H1 (cell line): ENCODE measurements at regions not wholly inside any gene's neighbourhood (a gene's known extent, or its start where the extent isn't known, plus 50 kb on each side); places are given as distances from the start of the nearest gene placed in this dataset.

ENCODE experiments used
- CTCF ChIA-PET: fragments of 300-600 bp; sonication (Branson Sonifier 250); formaldehyde crosslinking; loops from one replicate; lab custom pipeline; 2021; ENCODE audit not compliant: partially characterized antibody; lab: Charles Lee
- POLR2A ChIA-PET: fragments of 300-600 bp; sonication (Branson Sonifier 250); formaldehyde crosslinking; loops from one replicate; lab custom pipeline; 2021; ENCODE audit warnings: inconsistent platforms; ENCODE audit not compliant: partially characterized antibody; lab: Charles Lee
- DNase-seq, 2 experiments: peaks; one replicate each; pipeline versions ENCODE4 v3.0.0 to v3.0.0-alpha.2; 2010 to 2022; ENCODE audit warnings: low spot score in 2 of 2, low read depth in 1 of 2, mixed read lengths in 1 of 2
- FAIRE-seq: peaks from 2 replicates; lab custom pipeline; 2011; peaks lifted over from hg19 to GRCh38; lab: Jason Lieb, UNC
- H2AFZ ChIP-seq: 2 replicates; pipeline ENCODE4 v1.8.1; 2012; ENCODE audit warnings: low read length, inconsistent platforms
- H2AK5ac ChIP-seq: 2 replicates; pipeline ENCODE4 v1.6.1; 2013; ENCODE audit warnings: low read depth, low read length
- H2BK120ac ChIP-seq: replicated peaks from 2 replicates; pipeline ENCODE3; 2013; ENCODE audit warnings: low read depth, low read length, inconsistent platforms
- H2BK12ac ChIP-seq: 2 replicates; pipeline ENCODE4 v1.6.1; 2013; ENCODE audit warnings: low read depth, low read length
- H2BK15ac ChIP-seq: 2 replicates; pipeline ENCODE4 v1.6.1; 2013; ENCODE audit warnings: low read length
- H2BK20ac ChIP-seq: 2 replicates; pipeline ENCODE4 v1.6.1; 2013; ENCODE audit warnings: low read length
- H2BK5ac ChIP-seq: 2 replicates; pipeline ENCODE4 v1.6.1; 2013; ENCODE audit warnings: low read depth, low read length
- H3K14ac ChIP-seq: 2 replicates; pipeline ENCODE4 v1.6.1; 2013; ENCODE audit warnings: inconsistent platforms; ENCODE audit not compliant: insufficient read length
- H3K18ac ChIP-seq: 2 replicates; pipeline ENCODE4 v1.6.1; 2013; ENCODE audit warnings: low read length; ENCODE audit errors: extremely low read depth
- H3K23ac ChIP-seq: 2 replicates; pipeline ENCODE4 v1.6.1; 2013; ENCODE audit warnings: inconsistent platforms; ENCODE audit not compliant: insufficient read length
- H3K23me2 ChIP-seq: 2 replicates; pipeline ENCODE4 v1.6.1; 2013; ENCODE audit warnings: low read depth, low read length
- H3K27ac ChIP-seq: 2 replicates; pipeline ENCODE4 v1.6.1; 2011; ENCODE audit warnings: low read depth, low read length, inconsistent platforms
- H3K27me3 ChIP-seq, 4 experiments: replicated peaks in 1 of 4; 1 replicate in 1 of 4; 2 replicates in 3 of 4; pipeline versions ENCODE4 v1.6.1 to v1.8.1; 2011 to 2013; ENCODE audit warnings: low read length in 3 of 4, mild to moderate bottlenecking in 3 of 4, inconsistent platforms in 2 of 4, mixed read lengths in 2 of 4, moderate library complexity in 1 of 4; ENCODE audit not compliant: control insufficient read depth in 3 of 4, insufficient read depth in 3 of 4; ENCODE audit errors: extremely low read depth in 1 of 4
- H3K36me3 ChIP-seq, 4 experiments: 2 replicates each; pipeline versions ENCODE4 v1.6.1 to v1.8.1; 2011 to 2013; ENCODE audit warnings: mild to moderate bottlenecking in 4 of 4, low read length in 3 of 4, moderate library complexity in 2 of 4, control low read depth in 1 of 4, inconsistent platforms in 1 of 4; ENCODE audit not compliant: insufficient read depth in 4 of 4, control insufficient read depth in 2 of 4
- H3K4ac ChIP-seq: replicated peaks from 2 replicates; pipeline ENCODE3; 2013; ENCODE audit warnings: low read length, low read depth, mixed read lengths, inconsistent platforms; ENCODE audit not compliant: insufficient read length
- H3K4me1 ChIP-seq, 4 experiments: replicated peaks in 1 of 4; 1 replicate in 1 of 4; 2 replicates in 3 of 4; pipeline versions ENCODE4 v1.6.1 to v1.8.1; 2011 to 2013; ENCODE audit warnings: low read length in 3 of 4, inconsistent platforms in 2 of 4, mixed read lengths in 1 of 4; ENCODE audit not compliant: insufficient read depth in 4 of 4, control insufficient read depth in 3 of 4
- H3K4me2 ChIP-seq, 2 experiments: 2 replicates each; pipeline versions ENCODE4 v1.6.1 to v1.8.1; 2011 to 2013; ENCODE audit warnings: low read depth in 2 of 2, low read length in 2 of 2, control low read depth in 1 of 2, inconsistent platforms in 1 of 2, mild to moderate bottlenecking in 1 of 2; ENCODE audit not compliant: insufficient read depth in 1 of 2
- H3K4me3 ChIP-seq, 4 experiments: fragments of 200-600, 300-600 bp in 1 of 4; sonication (generic), shearing (Covaris generic), sonication (Bioruptor Twin) in 1 of 4; 2 replicates each; pipeline versions ENCODE4 v1.5.1 to v1.8.1; 2011 to 2016; ENCODE audit warnings: low read length in 4 of 4, low read depth in 3 of 4, control low read depth in 2 of 4, inconsistent platforms in 2 of 4, mild to moderate bottlenecking in 2 of 4, mixed read lengths in 1 of 4, moderate library complexity in 1 of 4; ENCODE audit not compliant: insufficient read depth in 2 of 4; ENCODE audit errors: extremely low read depth in 1 of 4
- H3K56ac ChIP-seq: replicated peaks from 2 replicates; pipeline ENCODE3; 2013; ENCODE audit warnings: low read depth, mild to moderate bottlenecking, mixed read lengths, low read length, inconsistent platforms; ENCODE audit not compliant: insufficient read length
- H3K79me1 ChIP-seq: 2 replicates; pipeline ENCODE4 v1.6.1; 2013; ENCODE audit warnings: low read depth, low read length, control low read depth
- H3K79me2 ChIP-seq, 2 experiments: 2 replicates each; pipeline versions ENCODE4 v1.6.1 to v1.8.1; 2012 to 2013; ENCODE audit warnings: low read length in 2 of 2, mild to moderate bottlenecking in 2 of 2, inconsistent platforms in 1 of 2; ENCODE audit not compliant: insufficient read depth in 2 of 2, control insufficient read depth in 1 of 2
- H3K9ac ChIP-seq, 4 experiments: replicated peaks in 1 of 4; 1 replicate in 1 of 4; 2 replicates in 3 of 4; pipeline versions ENCODE4 v1.6.1 to v1.8.1; 2011 to 2013; ENCODE audit warnings: low read depth in 3 of 4, low read length in 3 of 4, control low read depth in 2 of 4, mild to moderate bottlenecking in 2 of 4, moderate library complexity in 2 of 4, inconsistent platforms in 1 of 4; ENCODE audit errors: extremely low read depth in 1 of 4
- H3K9me3 ChIP-seq, 2 experiments: 2 replicates each; pipeline versions ENCODE4 v1.6.1 to v1.8.1; 2012 to 2013; ENCODE audit warnings: mild to moderate bottlenecking in 2 of 2, moderate library complexity in 2 of 2, control low read depth in 1 of 2, inconsistent platforms in 1 of 2, low read depth in 1 of 2, low read length in 1 of 2, mixed read lengths in 1 of 2; ENCODE audit not compliant: insufficient read depth in 2 of 2
- H4K20me1 ChIP-seq, 2 experiments: replicated peaks in 1 of 2; 2 replicates each; pipeline versions ENCODE3 to v1.8.1; 2011 to 2013; ENCODE audit warnings: inconsistent platforms in 2 of 2, low read length in 2 of 2, mild to moderate bottlenecking in 1 of 2; ENCODE audit not compliant: insufficient read depth in 2 of 2, control insufficient read depth in 1 of 2
- H4K5ac ChIP-seq: 2 replicates; pipeline ENCODE4 v1.6.1; 2013; ENCODE audit warnings: low read length, low read depth, mixed read lengths, inconsistent platforms; ENCODE audit not compliant: insufficient read length
- H4K8ac ChIP-seq: 2 replicates; pipeline ENCODE4 v1.8.0; 2013; ENCODE audit warnings: mild to moderate bottlenecking, moderate library complexity, low read length, inconsistent platforms; ENCODE audit not compliant: insufficient read depth; ENCODE audit errors: extremely low read depth
- H4K91ac ChIP-seq: replicated peaks from 2 replicates; pipeline ENCODE3; 2013; ENCODE audit warnings: low read length, mixed read lengths, inconsistent platforms; ENCODE audit not compliant: insufficient read length
- CEBPB ChIP-seq: IDR thresholded peaks from 2 replicates; pipeline ENCODE4 v1.6.1; 2012; ENCODE audit warnings: low read depth, low read length
- GABPA ChIP-seq: IDR thresholded peaks from 2 replicates; pipeline ENCODE4 v1.6.1; 2011; ENCODE audit warnings: mild to moderate bottlenecking, low read length, moderate library complexity, borderline replicate concordance; ENCODE audit not compliant: insufficient read depth
- HDAC2 ChIP-seq, 2 experiments: fragments of 300-600 bp in 1 of 2; sonication (generic) in 1 of 2; IDR thresholded peaks; 2 replicates each; pipeline ENCODE4 v1.6.1; 2011 to 2012; ENCODE audit warnings: low read depth in 2 of 2, low read length in 2 of 2, mild to moderate bottlenecking in 2 of 2, moderate library complexity in 2 of 2, borderline replicate concordance in 1 of 2, inconsistent platforms in 1 of 2
- KDM4A ChIP-seq: IDR thresholded peaks from one replicate; pipeline ENCODE4 v1.7.1; 2012; ENCODE audit warnings: low read depth, mild to moderate bottlenecking, moderate library complexity, low read length, inconsistent platforms; ENCODE audit not compliant: severe bottlenecking
- NANOG ChIP-seq: IDR thresholded peaks from 2 replicates; pipeline ENCODE4 v1.6.1; 2011; ENCODE audit warnings: low read length, low read depth, mild to moderate bottlenecking, inconsistent platforms; ENCODE audit not compliant: insufficient read depth, poor library complexity, severe bottlenecking
- NRF1 ChIP-seq: IDR thresholded peaks from 2 replicates; pipeline ENCODE4 v1.6.1; 2011; ENCODE audit warnings: mild to moderate bottlenecking, low read depth, low read length, improper control_type of control experiment
- PHF8 ChIP-seq: fragments of 200-600 bp; sonication (generic); conservative IDR thresholded peaks from 2 replicates; pipeline ENCODE4 v1.7.1; 2012; ENCODE audit warnings: low read depth, mild to moderate bottlenecking, inconsistent platforms, low read length, moderate library complexity
- POLR2A ChIP-seq, 2 experiments: IDR thresholded peaks; 1 replicate in 1 of 2; 2 replicates in 1 of 2; pipeline ENCODE4 v1.6.1; 2011; ENCODE audit warnings: low read depth in 2 of 2, low read length in 2 of 2, mild to moderate bottlenecking in 2 of 2; ENCODE audit errors: control extremely low read depth in 1 of 2
- SIRT6 ChIP-seq: IDR thresholded peaks from one replicate; pipeline ENCODE4 v1.7.1; 2012; ENCODE audit warnings: low read length, inconsistent platforms
- SP1 ChIP-seq: IDR thresholded peaks from 2 replicates; pipeline ENCODE4 v1.6.1; 2011; ENCODE audit warnings: low read depth, low read length
- TBP ChIP-seq: IDR thresholded peaks from 2 replicates; pipeline ENCODE4 v1.6.1; 2011; ENCODE audit warnings: low read depth, low read length, improper control_type of control experiment
- YY1 ChIP-seq: IDR thresholded peaks from 2 replicates; pipeline ENCODE4 v1.6.1; 2011; ENCODE audit warnings: low read depth, mild to moderate bottlenecking, low read length
- WGBS, 2 experiments: shearing (Covaris generic) in 1 of 2; methylation state at CpG; one replicate each; pipeline versions ENCODE4 v1.1.6 to v1.1.7; 2013 to 2015; ENCODE audit warnings: low lambda C conversion rate in 2 of 2, mixed read lengths in 2 of 2, inconsistent platforms in 1 of 2, low coverage in 1 of 2, missing lambda C conversion rate in 1 of 2; ENCODE audit not compliant: insufficient replicate concordance in 2 of 2, insufficient coverage in 1 of 2, insufficient read length in 1 of 2; ENCODE audit errors: extremely low coverage in 1 of 2, missing lambda C conversion rate in 1 of 2; 5-methylcytosine and 5-hydroxymethylcytosine counted together

DNA sequence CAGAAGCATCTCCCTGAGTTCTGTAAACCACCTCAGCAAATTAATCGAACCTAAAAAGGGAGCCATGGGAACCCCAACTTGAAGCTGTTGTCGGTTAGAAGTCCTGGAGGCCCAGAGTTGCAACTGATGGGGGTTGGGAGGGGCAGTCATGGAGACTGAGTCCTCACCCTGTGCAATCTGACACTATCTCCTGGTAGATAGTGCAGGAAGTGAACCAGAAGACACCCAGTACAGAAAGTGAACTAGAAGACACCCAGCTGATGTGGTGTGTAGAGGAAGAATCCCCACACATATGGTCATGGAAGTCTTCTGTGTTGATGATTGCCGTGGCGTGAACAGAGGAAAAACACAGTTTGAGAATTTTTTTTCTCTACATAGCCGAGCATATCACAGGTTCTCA is 58.8 kb upstream of the SRRM3 start:
- Histone ChIP-seq H3K23ac (no peak overlapping the region), H3K14ac (no peak overlapping the region), H4K8ac (no peak overlapping the region), H3K36me3 (no peaks in the 10 kb centered on the region), H3K9ac (no peak overlapping the region), H2BK20ac (no peak overlapping the region), H2AK5ac (no peak overlapping the region), H3K9me3 (no peaks in the 10 kb centered on the region), H2BK15ac (no peak overlapping the region), H3K4me2 (no peak overlapping the region), H4K5ac (no peak overlapping the region), H4K20me1 (no peaks in the 10 kb centered on the region), H3K27ac (no peak overlapping the region), H2BK5ac (no peak overlapping the region), H3K4me3 (no peak overlapping the region), H3K4ac (no peak overlapping the region), H3K4me1 (no peaks in the 10 kb centered on the region), H2BK12ac (no peak overlapping the region), H3K56ac (no peak overlapping the region), H3K79me1 (no peaks in the 10 kb centered on the region), H3K79me2 (no peaks in the 10 kb centered on the region), H2AFZ (no peak overlapping the region), H3K18ac (no peak overlapping the region), H2BK120ac (no peak overlapping the region), H4K91ac (no peak overlapping the region), H3K27me3 (no peaks in the 10 kb centered on the region), H3K23me2 (no peaks in the 10 kb centered on the region)
- CTCF ChIA-PET, result interaction anchor here (1.2 kb wide), 1 partner anchor 9 kb away, joined by 4 read pairs; no protein-coding TSS in a partner anchor
- POLR2A ChIA-PET, result interaction anchor here (0.9 kb wide), 1 partner anchor 21 kb away, joined by 3 read pairs; no protein-coding TSS in a partner anchor
- DNase-seq (no peak), FAIRE-seq (no peak)
- 88% methylated on average over 5 of the region's 5 CpGs; no CpG with 5 or more reads in 1 of the 2 experiments for WGBS, 2 experiments
- no peak for TF ChIP-seq YY1
- no peak for TF ChIP-seq CEBPB
- TF ChIP-seq HDAC2 (IDR thresholded peaks at IDR 0.05; ENCODE audit: borderline replicate concordance in 1 of 2, low read depth in 2 of 2, low read length in 2 of 2), result no peak
- no peak for TF ChIP-seq PHF8
- no peak for TF ChIP-seq TBP
- no peak for TF ChIP-seq KDM4A
- no peak for TF ChIP-seq SIRT6
- TF ChIP-seq SP1, result no peak
- no peak for TF ChIP-seq NRF1
- no peak for TF ChIP-seq NANOG
- TF ChIP-seq POLR2A (IDR thresholded peaks at IDR 0.05; ENCODE audit: control extremely low read depth in 1 of 2, low read depth in 2 of 2, low read length in 2 of 2), result no peak
- TF ChIP-seq GABPA, result no peak
